ENCODE measurements at regions not wholly inside any gene's neighbourhood (a gene's known extent, or its start where the extent isn't known, plus 50 kb on each side); places are given as distances from the start of the nearest gene placed in this dataset.

- TF ChIP-seq CTCF (IDR thresholded peaks at IDR 0.05; ENCODE audit: borderline replicate concordance, extremely low read depth, low read length, poor library complexity, severe bottlenecking) = no peak
- TF ChIP-seq EZH2 (IDR thresholded peaks at IDR 0.05; ENCODE audit: borderline replicate concordance, low read depth, low read length, severe bottlenecking) = no peak
These were observed 66.4 kb upstream of the PRL start for GRCh38 chr6:22363166-22363713.
